Dendritic cell treated with granulocyte-macrophage colony-stimulating factor and Interleukin-4, amounts not matched to agents 40 ng/mL and 50 ng/mL, for 4 days (primary cell): ENCODE measurements at regions not wholly inside any gene's neighbourhood (a gene's known extent, or its start where the extent isn't known, plus 50 kb on each side); places are given as distances from the start of the nearest gene placed in this dataset.

ENCODE experiments used
- H3K27ac Mint-ChIP-seq: one replicate; pipeline ENCODE4 v1.8.0; 2022; ENCODE audit warnings: mild to moderate bottlenecking, mixed read lengths
- H3K27me3 Mint-ChIP-seq: one replicate; pipeline ENCODE4 v1.8.0; 2022; ENCODE audit warnings: mild to moderate bottlenecking, mixed read lengths
- H3K36me3 Mint-ChIP-seq: one replicate; pipeline ENCODE4 v1.8.0; 2022; ENCODE audit warnings: low read depth, mixed read lengths
- H3K4me1 Mint-ChIP-seq: one replicate; pipeline ENCODE4 v1.8.0; 2022; ENCODE audit warnings: low read depth, mixed read lengths
- H3K4me3 Mint-ChIP-seq: one replicate; pipeline ENCODE4 v1.8.0; 2022; ENCODE audit warnings: mild to moderate bottlenecking, moderate library complexity, mixed read lengths
- H3K9me3 Mint-ChIP-seq: one replicate; pipeline ENCODE4 v1.8.0; 2022; ENCODE audit warnings: mixed read lengths
- intact Hi-C: fragments of 100-400 bp; cut with micrococcal nuclease; formaldehyde crosslinking; loops from one replicate; pipeline ENCODE4 v1.15.0; 2022

GRCh38 chr2:29974086-29974485 lies 52.7 kb upstream of the ALK start:
- H3K36me3 Mint-ChIP-seq = no peaks in the 10 kb centered on the region
- no peaks in the 10 kb centered on the region for H3K4me1 Mint-ChIP-seq
- H3K9me3 Mint-ChIP-seq = no peaks in the 10 kb centered on the region

GRCh38 chr2:29977284-29977683 lies 55.9 kb upstream of the ALK start:
- no peaks in the 10 kb centered on the region for H3K27me3 Mint-ChIP-seq
- no peaks in the 10 kb centered on the region for H3K36me3 Mint-ChIP-seq
- no peak overlapping the region for H3K4me3 Mint-ChIP-seq
- intact Hi-C loops = no loop called here
- no peaks in the 10 kb centered on the region for H3K9me3 Mint-ChIP-seq
- no peaks in the 10 kb centered on the region for H3K4me1 Mint-ChIP-seq
- no peak overlapping the region for H3K27ac Mint-ChIP-seq

More at GRCh38 chr2:29974086-29974485, 52.7 kb upstream of the ALK start:
- Mint-ChIP-seq H3K27me3 (no peaks in the 10 kb centered on the region), H3K27ac (no peak overlapping the region), H3K4me3 (no peak overlapping the region)
- intact Hi-C loops = no loop called here

GRCh38 chr2:29981402-29981801 lies 60.0 kb upstream of the ALK start:
- intact Hi-C loops = no loop called here
- no peaks in the 10 kb centered on the region for H3K4me1 Mint-ChIP-seq
- peaks cover 4% of the 10 kb centered on the region for H3K27me3 Mint-ChIP-seq
- no peak overlapping the region for H3K27ac Mint-ChIP-seq
- no peaks in the 10 kb centered on the region for H3K9me3 Mint-ChIP-seq
- H3K36me3 Mint-ChIP-seq = no peaks in the 10 kb centered on the region
- H3K4me3 Mint-ChIP-seq = no peak overlapping the region

- Mint-ChIP-seq H3K36me3 (no peaks in the 10 kb centered on the region), H3K27ac (no peak overlapping the region), H3K27me3 (peaks cover 4% of the 10 kb centered on the region), H3K4me3 (no peak overlapping the region), H3K9me3 (no peaks in the 10 kb centered on the region), H3K4me1 (no peaks in the 10 kb centered on the region)
- intact Hi-C loops = no loop called here
Observed at GRCh38 chr2:29983308-29983707, 61.9 kb upstream of the ALK start.

GRCh38 chr2:29987146-29987545 lies 65.8 kb upstream of the ALK start:
- Mint-ChIP-seq H3K4me3 (no peak overlapping the region), H3K36me3 (no peaks in the 10 kb centered on the region), H3K27ac (no peak overlapping the region), H3K27me3 (peaks cover 4% of the 10 kb centered on the region), H3K9me3 (no peaks in the 10 kb centered on the region), H3K4me1 (no peaks in the 10 kb centered on the region)
- intact Hi-C loops = no loop called here

- Mint-ChIP-seq H3K27me3 (peaks cover 2% of the 10 kb centered on the region), H3K36me3 (no peaks in the 10 kb centered on the region), H3K9me3 (no peaks in the 10 kb centered on the region), H3K4me3 (no peak overlapping the region), H3K4me1 (no peaks in the 10 kb centered on the region), H3K27ac (no peak overlapping the region)
- intact Hi-C loops = no loop called here
Observed at GRCh38 chr2:29990129-29990528, 68.7 kb upstream of the ALK start.

GRCh38 chr2:29991086-29991485 lies 69.7 kb upstream of the ALK start:
- H3K36me3 Mint-ChIP-seq = no peaks in the 10 kb centered on the region
- H3K4me1 Mint-ChIP-seq = no peaks in the 10 kb centered on the region

GRCh38 chr2:29995241-29995640 lies 73.9 kb upstream of the ALK start:
- H3K4me3 Mint-ChIP-seq = no peak overlapping the region
- H3K4me1 Mint-ChIP-seq = no peaks in the 10 kb centered on the region
- intact Hi-C loops = no loop called here
- peaks cover 3% of the 10 kb centered on the region for H3K27me3 Mint-ChIP-seq
- no peak overlapping the region for H3K27ac Mint-ChIP-seq
- no peaks in the 10 kb centered on the region for H3K36me3 Mint-ChIP-seq
- peaks cover 8% of the 10 kb centered on the region for H3K9me3 Mint-ChIP-seq

More at GRCh38 chr2:29991086-29991485, 69.7 kb upstream of the ALK start:
- Mint-ChIP-seq H3K27me3 (no peaks in the 10 kb centered on the region), H3K27ac (no peak overlapping the region), H3K9me3 (no peaks in the 10 kb centered on the region), H3K4me3 (no peak overlapping the region)
- intact Hi-C loops = no loop called here

GRCh38 chr2:30003128-30003527 lies 81.7 kb upstream of the ALK start:
- Mint-ChIP-seq H3K27ac (no peak overlapping the region), H3K4me1 (no peaks in the 10 kb centered on the region), H3K27me3 (peaks cover 4% of the 10 kb centered on the region), H3K9me3 (peaks cover 8% of the 10 kb centered on the region), H3K36me3 (no peaks in the 10 kb centered on the region), H3K4me3 (no peak overlapping the region)
- intact Hi-C loops = no loop called here

- Mint-ChIP-seq H3K27ac (no peak overlapping the region), H3K4me1 (no peaks in the 10 kb centered on the region), H3K27me3 (peaks cover 5% of the 10 kb centered on the region), H3K36me3 (no peaks in the 10 kb centered on the region), H3K9me3 (no peaks in the 10 kb centered on the region), H3K4me3 (no peak overlapping the region)
- intact Hi-C loops = no loop called here
Observed at GRCh38 chr2:30022444-30023071, 101.2 kb upstream of the ALK start.

GRCh38 chr2:30024281-30024680 lies 102.9 kb upstream of the ALK start:
- Mint-ChIP-seq H3K4me3 (no peak overlapping the region), H3K27ac (no peak overlapping the region), H3K4me1 (no peaks in the 10 kb centered on the region), H3K9me3 (no peaks in the 10 kb centered on the region), H3K36me3 (no peaks in the 10 kb centered on the region), H3K27me3 (peaks cover 10% of the 10 kb centered on the region)
- intact Hi-C loops = no loop called here

GRCh38 chr2:30026091-30027055 lies 105.0 kb upstream of the ALK start:
- Mint-ChIP-seq H3K4me3 (no peak overlapping the region), H3K9me3 (no peaks in the 10 kb centered on the region), H3K4me1 (no peaks in the 10 kb centered on the region), H3K36me3 (no peaks in the 10 kb centered on the region), H3K27me3 (peaks cover 10% of the 10 kb centered on the region), H3K27ac (no peak overlapping the region)
- intact Hi-C loops = no loop called here

- Mint-ChIP-seq H3K4me3 (no peak overlapping the region), H3K27ac (no peak overlapping the region), H3K36me3 (no peaks in the 10 kb centered on the region), H3K27me3 (peaks cover 10% of the 10 kb centered on the region), H3K4me1 (no peaks in the 10 kb centered on the region), H3K9me3 (no peaks in the 10 kb centered on the region)
- intact Hi-C loops = no loop called here
Observed at GRCh38 chr2:30029804-30030203, 108.4 kb upstream of the ALK start.

GRCh38 chr2:30030361-30030760 lies 109.0 kb upstream of the ALK start:
- H3K27me3 Mint-ChIP-seq = peaks cover 12% of the 10 kb centered on the region
- H3K36me3 Mint-ChIP-seq = no peaks in the 10 kb centered on the region
- no peaks in the 10 kb centered on the region for H3K4me1 Mint-ChIP-seq
- H3K27ac Mint-ChIP-seq = no peak overlapping the region
- H3K4me3 Mint-ChIP-seq = no peak overlapping the region
- no peaks in the 10 kb centered on the region for H3K9me3 Mint-ChIP-seq
- intact Hi-C loops = no loop called here
